ENCODE measurements at regions not wholly inside any gene's neighbourhood (a gene's known extent, or its start where the extent isn't known, plus 50 kb on each side); places are given as distances from the start of the nearest gene placed in this dataset. TPM values are rescaled to one million over a fixed set of nuclear protein-coding genes. Genes with fewer than 3 reads are reported as not detected.
"Not testable (repeated sequence)": the region's sequence is repeated elsewhere in the genome, so short reads cannot be mapped to it uniquely, and the experiment has no call there.

DNA sequence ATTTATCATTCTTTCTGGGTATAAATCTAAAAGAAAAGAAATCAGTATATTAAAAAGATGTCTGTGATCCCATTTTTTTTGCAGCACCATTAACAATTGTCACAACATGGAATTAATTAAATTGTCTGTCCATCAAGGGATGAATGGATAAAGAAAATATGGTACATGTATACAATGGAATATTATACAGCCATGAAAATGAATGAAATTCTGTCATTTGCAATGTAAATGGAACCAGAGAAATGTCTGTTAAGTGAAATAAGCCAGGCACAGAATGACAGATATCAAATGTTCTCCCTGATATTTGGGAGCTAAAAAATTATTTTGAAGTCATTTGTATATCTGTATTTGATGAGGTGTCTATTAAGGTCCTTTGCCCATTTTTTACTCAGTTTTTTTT, 77.1 kb upstream of the NDST4 start:
- DNase-seq (ENCODE audit: low spot score in 2 of 2): no peak
- H3K27ac ChIP-seq: no peak overlapping the region
- H3K9me3 ChIP-seq: peaks cover 0 to 8% (median 0%) of the 10 kb centered on the region in 4 donors
- H3K4me3 ChIP-seq: no peak overlapping the region
- no peaks in the 10 kb centered on the region for H3K27me3 ChIP-seq
- no peaks in the 10 kb centered on the region for H3K4me1 ChIP-seq
- H3K36me3 ChIP-seq: no peaks in the 10 kb centered on the region
- TF ChIP-seq EP300 (IDR thresholded peaks at IDR 0.05): no peak

DNA sequence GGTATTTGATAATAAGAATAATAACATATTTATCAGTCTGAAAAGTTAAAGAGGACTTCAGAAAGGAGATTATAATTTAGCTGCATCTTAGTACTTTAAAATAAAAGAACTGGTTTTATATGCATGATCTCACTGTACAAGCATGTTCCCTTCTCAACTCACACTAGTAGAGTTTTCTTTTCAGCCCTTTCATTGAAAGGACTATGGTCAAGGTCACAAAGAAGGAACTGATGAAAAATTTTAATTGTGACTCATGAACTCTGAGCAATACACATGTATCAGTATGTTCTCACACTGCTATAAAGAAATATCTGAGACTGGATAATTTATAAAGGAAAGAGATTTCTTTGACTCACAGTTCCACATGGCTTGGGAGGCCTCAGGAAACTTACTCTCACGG, 73.7 kb upstream of the NDST4 start:
- TF ChIP-seq POLR2A (IDR thresholded peaks at IDR 0.05): no peak
- no peak for TF ChIP-seq EP300 (IDR thresholded peaks at IDR 0.05)
- TF ChIP-seq, protein P1, sequence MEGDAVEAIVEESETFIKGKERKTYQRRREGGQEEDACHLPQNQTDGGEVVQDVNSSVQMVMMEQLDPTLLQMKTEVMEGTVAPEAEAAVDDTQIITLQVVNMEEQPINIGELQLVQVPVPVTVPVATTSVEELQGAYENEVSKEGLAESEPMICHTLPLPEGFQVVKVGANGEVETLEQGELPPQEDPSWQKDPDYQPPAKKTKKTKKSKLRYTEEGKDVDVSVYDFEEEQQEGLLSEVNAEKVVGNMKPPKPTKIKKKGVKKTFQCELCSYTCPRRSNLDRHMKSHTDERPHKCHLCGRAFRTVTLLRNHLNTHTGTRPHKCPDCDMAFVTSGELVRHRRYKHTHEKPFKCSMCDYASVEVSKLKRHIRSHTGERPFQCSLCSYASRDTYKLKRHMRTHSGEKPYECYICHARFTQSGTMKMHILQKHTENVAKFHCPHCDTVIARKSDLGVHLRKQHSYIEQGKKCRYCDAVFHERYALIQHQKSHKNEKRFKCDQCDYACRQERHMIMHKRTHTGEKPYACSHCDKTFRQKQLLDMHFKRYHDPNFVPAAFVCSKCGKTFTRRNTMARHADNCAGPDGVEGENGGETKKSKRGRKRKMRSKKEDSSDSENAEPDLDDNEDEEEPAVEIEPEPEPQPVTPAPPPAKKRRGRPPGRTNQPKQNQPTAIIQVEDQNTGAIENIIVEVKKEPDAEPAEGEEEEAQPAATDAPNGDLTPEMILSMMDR (IDR thresholded peaks at IDR 0.05): no peak

DNA sequence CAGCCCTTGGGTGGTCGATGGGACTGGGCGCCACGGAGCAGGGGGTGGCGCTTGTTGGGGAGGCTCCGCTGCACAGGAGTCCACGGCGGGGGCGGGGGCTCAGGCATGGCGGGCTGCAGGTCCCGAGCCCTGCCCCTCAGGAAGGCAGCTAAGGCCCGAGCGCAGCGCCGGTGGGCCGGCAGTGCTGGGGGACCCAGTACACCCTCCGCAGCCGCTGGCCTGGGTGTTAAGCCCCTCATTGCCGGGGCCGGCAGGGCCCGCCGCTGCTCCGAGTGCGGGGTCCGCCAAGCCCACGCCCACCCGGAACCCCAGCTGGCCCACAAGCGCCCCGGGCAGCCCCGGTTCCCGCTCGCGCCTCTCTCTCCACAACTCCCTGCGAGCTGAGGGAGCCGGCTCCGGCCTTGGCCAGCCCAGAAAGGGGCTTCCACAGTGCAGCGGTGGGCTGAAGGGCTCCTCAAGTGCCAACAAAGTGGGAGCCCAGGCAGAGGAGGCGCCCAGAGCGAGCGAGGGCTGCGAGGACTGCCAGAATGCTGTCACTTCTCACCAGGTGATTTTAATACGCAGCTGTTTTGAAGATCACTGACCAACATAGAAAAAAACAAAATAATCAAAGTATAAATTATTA, 66.1 kb upstream of the NDST4 start:
- H3K4me3 ChIP-seq; H3K27me3 ChIP-seq; H3K36me3 ChIP-seq; H3K27ac ChIP-seq; H3K4me1 ChIP-seq; DNase-seq (ENCODE audit: low spot score in 2 of 2); H3K9me3 ChIP-seq: not testable (repeated sequence)
- 97 to 100% methylated on average over 20 to 26 of the region's 41 CpGs for WGBS, 2 donors

More for the DNA sequence above, 73.7 kb upstream of the NDST4 start:
- DNase-seq (ENCODE audit: low spot score in 2 of 2): no peak
- H3K36me3 ChIP-seq: no peaks in the 10 kb centered on the region
- H3K4me1 ChIP-seq: no peaks in the 10 kb centered on the region
- WGBS, 2 donors: 59% methylated on average over 1 of the region's 1 CpG
- H3K9me3 ChIP-seq: no peaks in the 10 kb centered on the region
- no peak overlapping the region for H3K4me3 ChIP-seq
- H3K27me3 ChIP-seq: no peaks in the 10 kb centered on the region
- no peak overlapping the region for H3K27ac ChIP-seq

DNA sequence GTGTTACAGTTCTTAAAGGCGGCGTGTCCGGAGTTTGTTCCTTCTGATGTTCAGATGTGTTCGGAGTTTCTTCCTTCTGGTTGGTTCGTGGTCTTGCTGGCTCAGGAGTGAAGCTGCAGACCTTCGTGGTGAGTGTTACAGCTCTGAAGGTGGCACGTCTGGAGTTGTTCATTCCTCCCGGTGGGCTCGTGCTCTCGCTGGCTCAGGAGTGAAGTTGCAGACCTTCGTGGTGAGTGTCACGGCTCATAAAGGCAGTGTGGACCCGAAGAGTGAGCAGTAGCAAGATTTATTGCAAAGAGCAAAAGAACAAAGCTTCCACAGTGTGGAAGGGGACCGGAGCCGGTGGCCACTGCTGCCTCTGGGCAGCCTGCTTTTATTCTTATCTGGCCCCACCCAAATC, 65.3 kb upstream of the NDST4 start:
- DNase-seq (ENCODE audit: low spot score in 2 of 2); H3K27ac ChIP-seq; H3K27me3 ChIP-seq; H3K4me3 ChIP-seq; H3K9me3 ChIP-seq; H3K4me1 ChIP-seq; H3K36me3 ChIP-seq: not testable (repeated sequence)
- 77 to 84% methylated on average over 15 of the region's 15 CpGs for WGBS, 2 donors

DNA sequence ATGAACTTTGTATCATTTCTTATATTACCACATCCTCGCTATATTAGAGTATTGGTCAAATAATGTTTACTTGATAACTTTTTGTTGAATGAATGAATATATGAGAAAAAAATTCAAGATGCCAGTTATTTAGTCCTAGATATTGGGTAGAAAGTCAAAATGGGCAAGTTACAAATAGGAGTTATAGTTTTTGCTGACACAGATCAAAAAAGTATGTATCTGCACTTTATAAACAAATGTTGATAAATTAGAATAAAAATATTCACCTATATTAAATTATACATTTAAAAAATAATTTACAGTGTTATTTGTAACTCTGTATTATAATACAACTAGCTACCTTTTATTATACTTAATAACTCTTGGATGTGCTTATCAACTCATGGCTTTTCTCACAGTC, 57.8 kb upstream of the NDST4 start:
- Histone ChIP-seq H3K9me3 (no peaks in the 10 kb centered on the region), H3K27me3 (no peaks in the 10 kb centered on the region), H3K27ac (no peak overlapping the region), H3K4me3 (no peak overlapping the region), H3K36me3 (no peaks in the 10 kb centered on the region), H3K4me1 (no peaks in the 10 kb centered on the region)
- no peak for TF ChIP-seq EP300 (IDR thresholded peaks at IDR 0.05)
- TF ChIP-seq, protein P1 (IDR thresholded peaks at IDR 0.05): no peak
- TF ChIP-seq POLR2A (IDR thresholded peaks at IDR 0.05): no peak
- WGBS, 2 donors: 87 to 91% methylated on average over 1 of the region's 1 CpG
- no peak for DNase-seq (ENCODE audit: low spot score in 2 of 2)

DNA sequence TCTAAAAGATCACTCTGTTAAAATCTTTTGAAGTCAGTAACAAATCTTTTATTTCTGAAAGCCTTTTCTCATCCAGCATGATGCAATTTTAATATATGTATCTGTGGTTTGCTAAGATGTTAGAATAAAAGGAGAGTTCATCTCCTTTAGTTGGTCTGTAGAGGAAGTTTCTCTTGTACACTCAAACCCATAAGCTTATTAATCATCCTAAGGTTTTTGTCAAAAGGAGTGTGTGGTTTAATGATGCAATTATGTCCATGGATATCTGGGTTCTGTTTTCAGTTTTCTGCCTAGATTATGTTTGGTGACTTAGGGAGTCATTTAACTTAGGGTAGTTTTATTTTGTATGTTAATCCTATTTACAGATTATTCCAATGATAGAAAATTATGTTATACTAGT, 52.1 kb upstream of the NDST4 start:
- Histone ChIP-seq H3K36me3 (no peaks in the 10 kb centered on the region), H3K4me3 (no peak overlapping the region), H3K9me3 (no peaks in the 10 kb centered on the region), H3K4me1 (no peaks in the 10 kb centered on the region), H3K27me3 (no peaks in the 10 kb centered on the region), H3K27ac (no peak overlapping the region)
- no peak for DNase-seq (ENCODE audit: low spot score in 2 of 2)
- TF ChIP-seq POLR2A (IDR thresholded peaks at IDR 0.05) (no peak), EP300 (IDR thresholded peaks at IDR 0.05) (no peak)
- TF ChIP-seq, protein P1 (IDR thresholded peaks at IDR 0.05): no peak

Small RNA genes lying in the stretch of these regions (small RNA-seq; reads per million reads assigned to genes)
- gene RNU6-119P: not detected

Data from tibial nerve (tissue), 4 donors.